Fibroblast of the aortic adventitia (primary cell): ENCODE measurements at regions not wholly inside any gene's neighbourhood (a gene's known extent, or its start where the extent isn't known, plus 50 kb on each side); places are given as distances from the start of the nearest gene placed in this dataset.
A peak's percentile ranks its signal among the peaks of the same experiment; 100 is the strongest.

Experiments
- DNase-seq: peaks from one replicate; pipeline ENCODE4 v3.0.0-alpha.2; 2010; ENCODE audit warnings: low read depth
- H3K4me3 ChIP-seq: 2 replicates; pipeline ENCODE4 v1.5.1; 2011; ENCODE audit warnings: low read depth, mild to moderate bottlenecking, control low read depth, low read length, moderate library complexity
- TF ChIP-seq, protein P1 (sequence below): IDR thresholded peaks from 2 replicates; pipeline ENCODE4 v1.5.1; 2011; ENCODE audit warnings: mild to moderate bottlenecking, low read length, control low read depth, inconsistent platforms; ENCODE audit not compliant: insufficient read depth

GRCh38 chr9:16143947-16144890, 591.4 kb downstream of the CCDC171 start:
- H3K4me3 ChIP-seq = no peak overlapping the region
- DNase-seq = no peak
- TF ChIP-seq, protein P1, sequence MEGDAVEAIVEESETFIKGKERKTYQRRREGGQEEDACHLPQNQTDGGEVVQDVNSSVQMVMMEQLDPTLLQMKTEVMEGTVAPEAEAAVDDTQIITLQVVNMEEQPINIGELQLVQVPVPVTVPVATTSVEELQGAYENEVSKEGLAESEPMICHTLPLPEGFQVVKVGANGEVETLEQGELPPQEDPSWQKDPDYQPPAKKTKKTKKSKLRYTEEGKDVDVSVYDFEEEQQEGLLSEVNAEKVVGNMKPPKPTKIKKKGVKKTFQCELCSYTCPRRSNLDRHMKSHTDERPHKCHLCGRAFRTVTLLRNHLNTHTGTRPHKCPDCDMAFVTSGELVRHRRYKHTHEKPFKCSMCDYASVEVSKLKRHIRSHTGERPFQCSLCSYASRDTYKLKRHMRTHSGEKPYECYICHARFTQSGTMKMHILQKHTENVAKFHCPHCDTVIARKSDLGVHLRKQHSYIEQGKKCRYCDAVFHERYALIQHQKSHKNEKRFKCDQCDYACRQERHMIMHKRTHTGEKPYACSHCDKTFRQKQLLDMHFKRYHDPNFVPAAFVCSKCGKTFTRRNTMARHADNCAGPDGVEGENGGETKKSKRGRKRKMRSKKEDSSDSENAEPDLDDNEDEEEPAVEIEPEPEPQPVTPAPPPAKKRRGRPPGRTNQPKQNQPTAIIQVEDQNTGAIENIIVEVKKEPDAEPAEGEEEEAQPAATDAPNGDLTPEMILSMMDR = no peak

GRCh38 chr9:16145196-16145950, 592.5 kb downstream of the CCDC171 start:
- DNase-seq = no peak
- TF ChIP-seq, protein P1 = no peak
- H3K4me3 ChIP-seq = no peak overlapping the region

- TF ChIP-seq, protein P1 = no peak
- DNase-seq = no peak
These were observed 594.9 kb downstream of the CCDC171 start for GRCh38 chr9:16147726-16148125.

DNA sequence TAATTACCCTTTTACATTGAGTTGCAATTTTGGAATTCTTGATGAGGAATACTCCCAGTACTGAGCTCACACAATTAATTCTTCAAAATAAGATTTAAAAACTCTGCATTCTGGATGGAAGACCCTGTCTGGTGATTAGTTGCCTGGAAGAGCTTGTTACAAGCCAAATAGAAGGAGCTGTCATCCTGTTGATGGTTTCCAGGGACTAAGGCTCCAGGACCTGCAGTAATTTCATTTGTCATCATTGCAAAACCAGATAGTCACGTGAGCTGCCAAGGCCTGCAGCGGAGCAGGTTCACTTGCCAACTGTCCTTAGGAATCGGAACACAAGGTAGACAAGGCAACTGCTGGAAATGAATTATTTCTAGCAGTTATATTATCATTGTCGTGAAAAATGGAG, 597.7 kb downstream of the CCDC171 start:
- no peak overlapping the region for H3K4me3 ChIP-seq
- TF ChIP-seq, protein P1 = no peak
- DNase-seq = peak; percentile 85

More at GRCh38 chr9:16147726-16148125, 594.9 kb downstream of the CCDC171 start:
- H3K4me3 ChIP-seq = no peak overlapping the region

DNA sequence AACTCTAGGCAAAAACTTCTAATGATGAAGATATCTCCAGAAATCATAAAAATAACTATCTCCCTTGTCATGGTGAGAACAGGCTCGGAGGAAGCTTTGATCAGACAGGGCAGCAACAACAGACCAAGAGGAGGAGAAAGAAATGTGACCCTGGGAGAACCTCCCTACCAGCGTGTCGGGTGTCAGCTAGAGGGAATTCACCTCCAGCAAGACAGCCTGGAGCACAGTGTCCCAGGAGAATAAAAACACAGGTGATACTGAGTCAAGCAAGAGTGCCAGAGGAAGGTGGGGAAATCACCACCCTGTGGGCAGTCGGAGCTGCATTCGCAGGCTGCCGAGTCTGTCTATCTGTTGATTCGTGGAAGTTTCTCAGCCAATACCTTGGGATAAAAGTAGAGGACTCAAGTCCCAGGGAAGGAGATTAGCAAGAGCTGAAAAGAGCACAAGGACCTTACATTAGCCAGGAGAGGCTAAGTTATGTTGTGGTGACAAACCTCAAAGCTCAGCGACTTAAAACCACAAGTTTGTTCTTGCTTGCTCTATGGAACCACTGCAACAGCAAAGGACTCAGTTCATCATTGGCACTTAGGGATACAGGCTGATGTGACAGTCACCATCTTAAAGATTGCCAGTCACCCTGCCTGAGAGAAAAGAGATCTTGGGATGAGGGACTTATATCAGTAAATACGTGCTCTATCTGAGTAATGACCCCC, 598.3 kb downstream of the CCDC171 start:
- H3K4me3 ChIP-seq = no peak overlapping the region
- TF ChIP-seq, protein P1 = no peak
- DNase-seq = no peak

DNA sequence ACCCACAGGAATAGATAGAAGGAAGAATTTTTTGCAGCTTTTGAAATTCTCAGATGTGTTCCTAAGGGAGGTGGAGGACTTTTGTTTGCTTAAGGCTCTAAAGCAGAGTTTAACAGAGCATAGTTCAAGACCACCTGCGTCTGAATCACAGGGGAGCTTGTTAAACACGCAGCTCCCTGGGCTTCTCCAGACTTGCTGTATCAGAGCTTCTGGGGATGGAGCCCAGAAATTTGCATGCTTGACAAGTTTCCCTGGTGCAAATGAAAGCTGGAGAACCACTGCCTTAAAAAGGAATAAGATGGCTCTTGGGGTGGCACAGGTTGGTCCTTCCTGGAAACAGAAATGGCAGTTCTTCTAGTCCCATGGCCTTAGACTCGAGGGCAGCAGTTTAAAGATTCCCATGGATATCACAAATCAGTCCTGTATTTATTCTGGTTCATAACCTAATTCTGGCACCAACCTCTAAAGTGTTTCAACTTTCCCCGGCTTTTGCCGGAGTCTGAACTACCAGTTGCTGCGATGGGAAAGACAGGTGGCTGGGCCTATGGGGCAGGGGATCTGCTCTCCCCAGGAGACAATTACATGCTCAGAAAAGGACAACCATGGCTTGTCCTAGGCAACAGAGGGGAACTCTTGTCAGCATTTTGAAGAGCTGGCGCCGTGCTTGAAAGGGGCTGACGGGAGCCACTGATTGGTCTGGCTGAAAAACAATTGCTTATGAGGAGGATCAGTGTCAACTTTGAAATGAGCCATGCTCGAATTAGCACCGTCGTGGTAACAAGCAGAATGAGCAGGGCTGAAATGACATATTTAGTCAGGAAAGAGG, 599.6 kb downstream of the CCDC171 start:
- DNase-seq = peak; percentile 19
- H3K4me3 ChIP-seq = no peak overlapping the region
- TF ChIP-seq, protein P1 = no peak
